ENCODE measurements at regions not wholly inside any gene's neighbourhood (a gene's known extent, or its start where the extent isn't known, plus 50 kb on each side); places are given as distances from the start of the nearest gene placed in this dataset.
"Not testable (repeated sequence)": the region's sequence is repeated elsewhere in the genome, so short reads cannot be mapped to it uniquely, and the experiment has no call there.

DNA sequence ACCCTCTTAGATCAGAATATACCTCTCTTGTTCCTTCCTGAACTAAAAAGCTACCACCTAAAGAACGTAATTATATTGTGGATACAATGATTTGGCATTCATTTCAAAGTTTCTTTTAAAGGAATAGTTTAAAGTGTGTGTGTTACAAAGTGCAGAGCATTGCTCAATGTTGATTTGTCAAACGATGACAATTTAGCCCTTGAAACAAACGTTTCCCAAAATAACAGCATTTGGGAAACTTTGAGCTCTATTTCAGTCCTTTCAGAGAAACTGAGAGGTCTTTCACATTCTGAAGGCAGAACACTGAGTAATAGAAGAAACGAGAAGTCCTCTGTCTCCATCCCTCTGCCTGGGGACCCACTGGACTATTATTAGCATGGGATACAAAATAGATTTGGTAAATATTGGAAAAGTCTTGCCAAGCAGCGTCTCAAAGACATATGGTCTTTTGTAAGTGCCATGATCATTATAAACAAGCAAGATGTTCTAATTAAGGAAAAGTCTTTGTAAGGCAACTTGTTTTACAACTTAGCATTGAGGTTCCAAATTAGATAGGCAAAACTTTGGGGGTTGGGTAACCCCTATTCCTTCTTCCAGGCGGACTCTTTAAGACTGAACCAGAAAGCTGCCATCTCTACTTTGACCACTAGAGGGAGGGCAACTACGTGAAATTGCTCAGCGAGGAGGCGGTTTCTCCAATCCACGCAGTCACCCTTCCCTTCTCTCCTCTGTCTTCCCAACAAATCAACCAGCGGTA is 208.8 kb downstream of the RNF144B start:
- peak; percentile 41 to 51 for DNase-seq

DNA sequence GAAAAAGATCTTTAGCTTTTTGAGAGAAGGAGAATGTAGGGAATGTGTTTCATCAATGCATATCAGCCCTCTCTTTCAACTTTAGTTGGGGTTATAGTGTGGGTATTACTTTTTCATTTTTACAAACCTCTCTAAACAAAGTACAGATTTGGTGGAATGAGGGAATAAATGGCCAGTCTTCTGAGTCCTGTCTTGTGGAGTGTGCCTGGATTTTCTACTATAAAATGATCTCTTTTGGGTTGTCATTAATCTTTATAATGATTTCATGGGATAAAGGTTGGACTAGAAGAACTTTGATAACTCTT is 209.3 kb downstream of the RNF144B start:
- no peak for DNase-seq

GRCh38 chr6:18598551-18599264 is 211.6 kb downstream of the RNF144B start:
- no peak for DNase-seq

DNA sequence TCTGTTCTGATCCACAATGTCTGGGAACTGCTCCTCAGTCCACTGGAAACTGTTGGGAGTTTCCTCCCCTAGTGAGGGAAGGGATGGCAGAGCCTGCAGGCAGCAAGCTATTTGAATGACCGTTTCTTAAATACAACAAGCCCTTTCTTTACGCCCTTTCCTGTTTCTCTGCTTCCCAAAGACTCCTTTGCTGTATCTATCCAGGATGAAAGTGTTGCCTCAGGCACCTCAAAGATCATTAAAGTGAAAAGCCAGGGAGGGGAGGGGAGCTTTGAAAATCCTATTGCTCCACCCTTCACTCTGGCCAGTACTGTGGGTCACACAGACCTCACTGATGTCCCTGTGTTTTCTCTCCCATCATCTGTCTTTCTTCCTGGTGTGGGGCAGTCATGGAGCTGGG is 213.1 kb downstream of the RNF144B start:
- DNase-seq: no peak

DNA sequence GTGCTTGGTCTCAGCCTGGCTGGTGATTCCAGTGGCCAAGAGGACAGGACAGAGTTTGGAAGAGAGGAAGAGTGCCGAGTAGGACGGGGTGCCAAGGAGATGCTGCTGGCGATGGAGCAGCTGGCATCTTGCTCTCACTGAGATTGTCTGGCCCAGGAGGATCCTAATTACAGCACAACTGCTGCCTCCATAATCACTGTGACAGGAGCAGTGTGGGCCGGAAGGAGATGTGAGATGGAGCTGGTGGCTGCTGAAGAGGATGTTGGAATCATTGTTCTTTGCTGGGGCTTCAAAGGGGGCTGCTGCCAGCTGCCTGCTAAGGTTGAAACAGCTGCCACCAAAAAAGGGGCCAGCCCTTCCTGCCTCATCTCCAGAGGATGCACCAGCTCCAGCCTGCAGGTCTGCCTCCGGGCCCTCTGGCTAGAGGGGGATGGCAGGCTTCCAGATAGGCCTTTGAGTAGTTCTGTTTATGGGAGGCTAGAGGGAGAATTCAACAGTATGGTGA is 214.4 kb downstream of the RNF144B start:
- DNase-seq: no peak

- DNase-seq: no peak
These were observed 215.8 kb downstream of the RNF144B start for GRCh38 chr6:18602931-18603330.

GRCh38 chr6:18603361-18603760 is 216.2 kb downstream of the RNF144B start:
- no peak for DNase-seq

- no peak for DNase-seq
These were observed 218.7 kb downstream of the RNF144B start for GRCh38 chr6:18605841-18606240.

GRCh38 chr6:18609715-18610114 is 222.6 kb downstream of the RNF144B start:
- DNase-seq: no peak

DNA sequence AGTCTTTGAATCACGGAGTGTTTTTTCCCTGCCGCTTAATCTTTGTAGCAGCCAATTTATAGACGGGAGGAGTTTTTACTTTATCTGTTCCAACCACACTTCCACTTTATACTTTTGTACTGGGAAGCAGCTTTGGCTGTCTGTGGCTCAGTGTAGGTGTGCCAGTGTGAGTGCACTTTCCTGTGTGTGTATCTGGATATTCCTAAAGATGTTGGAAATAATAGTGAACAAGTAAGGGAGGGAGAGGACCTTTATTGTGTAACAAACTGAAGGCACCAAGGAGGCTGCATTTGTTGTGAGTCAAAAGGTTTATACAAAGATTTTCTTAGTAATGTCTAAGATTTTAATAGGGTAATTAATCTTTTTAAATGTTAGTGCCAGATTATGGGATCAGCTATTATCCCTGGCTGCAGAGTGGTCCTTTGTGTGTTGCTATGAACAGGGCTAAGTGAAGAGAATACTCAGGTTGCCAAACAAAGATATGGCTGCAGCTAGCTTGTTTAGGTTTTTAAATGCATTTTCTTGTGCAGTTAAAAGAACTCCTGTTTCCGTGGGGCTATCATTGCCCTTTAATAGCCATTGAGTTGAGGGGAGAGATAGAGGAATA is 226.3 kb downstream of the RNF144B start:
- DNase-seq: no peak

DNA sequence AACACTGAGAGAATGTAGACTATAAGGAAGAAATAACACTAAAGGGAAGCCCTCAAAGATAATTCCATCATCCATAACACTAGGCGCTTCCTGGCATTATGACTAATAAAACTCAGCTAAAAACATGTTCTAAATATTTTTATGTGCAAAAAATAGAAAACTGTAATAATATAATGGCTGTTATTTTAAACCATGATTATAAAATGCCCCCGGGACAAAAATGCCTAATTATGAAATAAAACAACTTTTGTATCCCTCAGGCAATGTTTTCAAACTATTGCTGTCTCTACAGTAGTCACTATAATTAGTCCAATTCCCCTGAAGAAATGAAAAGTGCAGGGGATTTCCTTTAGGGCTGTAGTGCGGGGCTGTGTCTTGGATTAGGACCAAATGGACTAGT is 242.4 kb downstream of the RNF144B start:
- DNase-seq: no peak

DNA sequence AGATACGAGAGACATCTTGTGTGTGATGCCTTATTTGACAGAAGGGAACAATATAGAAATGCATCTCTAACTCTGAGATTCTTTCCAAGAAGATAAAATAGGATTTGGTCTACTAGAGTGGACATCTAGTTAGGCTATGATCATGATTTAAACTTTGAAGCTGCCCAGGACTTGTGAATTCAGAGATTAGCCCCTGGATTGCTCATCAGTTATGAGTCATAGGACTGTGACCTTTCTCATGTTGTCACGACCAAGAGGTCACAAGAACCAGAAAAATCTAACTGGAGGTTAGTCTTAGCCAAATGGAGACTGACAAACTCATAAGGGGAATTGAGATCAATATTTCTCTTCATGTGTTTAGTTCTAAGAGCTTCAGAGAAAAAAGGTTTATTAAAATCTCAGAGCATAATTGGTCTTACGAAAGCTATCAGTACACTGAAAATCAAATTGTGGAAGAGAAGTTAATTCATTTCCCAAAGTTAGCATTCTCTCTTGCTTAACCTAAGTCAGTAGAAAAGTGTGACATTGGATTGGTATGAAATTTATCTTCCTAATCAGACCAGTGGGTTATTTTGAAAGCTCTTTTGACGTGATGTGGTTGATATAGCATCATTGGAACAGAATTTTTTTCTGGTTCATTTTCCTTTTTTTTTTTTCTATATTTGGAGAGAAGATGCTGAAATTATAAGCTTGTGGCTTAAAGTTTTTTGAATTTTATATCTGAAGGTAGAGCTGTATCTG is 245.7 kb downstream of the RNF144B start:
- DNase-seq: no peak

DNA sequence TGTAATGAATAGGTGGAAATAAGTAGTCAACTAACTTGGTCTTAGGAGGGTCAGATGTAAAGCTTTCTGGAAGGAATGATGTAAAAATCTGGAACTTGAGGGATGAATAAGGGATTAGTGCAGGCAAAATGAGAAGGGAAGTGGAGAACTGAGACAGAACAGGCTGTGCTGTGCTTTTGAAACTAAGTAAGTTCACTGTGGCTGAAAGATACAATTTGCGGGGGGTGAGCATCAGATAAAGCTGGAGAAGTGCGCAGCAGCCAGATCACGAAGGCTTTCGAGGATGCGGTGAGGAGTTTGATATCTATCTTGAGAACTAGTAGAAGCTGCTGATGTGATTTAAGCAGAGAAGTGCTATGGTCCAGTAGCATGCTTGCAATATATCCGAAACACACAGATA is 247.8 kb downstream of the RNF144B start:
- no peak for DNase-seq

DNA sequence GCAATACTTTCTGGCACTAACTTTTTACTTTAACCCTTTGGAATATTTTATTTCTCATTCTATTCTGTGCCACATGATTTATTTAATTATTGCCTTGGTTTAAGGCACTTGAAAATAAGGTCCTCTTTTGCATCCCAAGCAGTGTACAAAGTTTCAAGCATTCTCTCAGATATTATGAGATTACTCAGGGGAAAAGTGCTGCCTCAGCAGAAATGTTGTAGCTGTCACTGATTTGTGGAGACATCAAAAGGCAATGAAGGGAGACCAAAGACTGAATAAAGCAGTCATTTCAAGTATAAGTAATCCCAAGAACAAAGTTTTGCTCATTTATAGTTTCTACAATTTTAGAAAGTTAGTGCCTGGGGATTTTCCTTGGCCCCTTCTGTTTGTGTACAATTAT is 253.0 kb downstream of the RNF144B start:
- no peak for DNase-seq

DNA sequence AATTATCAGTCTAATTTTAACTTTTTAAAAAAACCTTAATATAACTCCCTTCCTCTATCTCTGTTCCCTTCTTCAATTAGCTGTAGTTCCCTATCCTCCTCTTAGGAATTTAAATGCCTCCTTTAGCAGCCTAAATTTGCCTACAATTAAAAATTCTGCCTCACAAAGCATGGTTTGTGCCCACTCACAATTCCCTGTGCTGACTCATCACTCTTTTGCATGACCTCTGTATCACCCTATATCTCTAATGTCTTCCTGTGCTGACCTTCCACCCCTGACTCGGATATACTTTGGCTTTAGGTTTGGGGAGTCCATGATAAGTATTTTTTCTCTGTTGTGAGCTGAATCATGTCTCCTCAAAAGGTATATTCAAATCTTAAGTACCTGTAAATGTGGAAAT is 253.6 kb downstream of the RNF144B start:
- DNase-seq: no peak

GRCh38 chr6:18654821-18655220 is 267.7 kb downstream of the RNF144B start:
- DNase-seq: no peak

DNA sequence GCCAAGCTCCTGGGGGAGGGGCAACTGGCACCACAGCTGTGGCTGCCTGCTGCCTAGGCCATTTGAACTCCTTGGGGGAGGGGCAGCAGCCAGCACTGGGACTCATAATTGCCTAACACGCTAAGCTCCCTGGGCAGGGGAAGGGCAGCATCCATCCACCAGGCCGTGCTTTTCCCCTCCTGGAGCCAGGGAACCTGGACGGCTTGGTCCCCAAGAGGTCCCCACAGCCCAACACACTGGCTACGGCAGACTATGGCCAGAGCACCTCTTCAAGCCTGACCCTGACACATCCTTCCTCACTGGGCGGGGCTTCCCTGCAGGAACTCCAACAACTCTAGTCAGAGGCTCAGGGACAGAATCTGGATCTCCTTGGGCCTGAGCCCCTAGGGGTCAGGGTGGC is 269.4 kb downstream of the RNF144B start:
- no peak for DNase-seq

GRCh38 chr6:18659994-18660393 is 272.8 kb downstream of the RNF144B start:
- not testable (repeated sequence) for DNase-seq

DNA sequence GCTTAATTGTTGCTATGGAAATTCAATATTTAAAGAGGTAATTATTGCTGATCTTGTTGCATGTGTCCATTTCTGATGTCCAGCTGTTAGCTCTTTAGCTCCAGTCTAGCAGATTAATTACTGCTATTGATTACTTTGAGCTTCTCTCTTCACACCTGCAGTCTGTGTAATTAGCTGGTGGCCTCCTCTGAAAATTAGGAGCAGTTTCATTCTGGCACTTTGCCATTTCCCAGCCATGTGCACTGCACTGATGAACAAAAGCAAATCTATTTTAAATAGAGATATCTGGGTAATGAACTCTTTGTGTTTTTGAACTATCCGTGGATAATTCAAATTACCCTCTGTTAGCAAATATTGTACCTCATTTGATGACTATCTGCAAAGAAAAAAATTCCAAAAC is 275.9 kb downstream of the RNF144B start:
- DNase-seq: no peak

GRCh38 chr6:18664401-18664800 is 277.3 kb downstream of the RNF144B start:
- no peak for DNase-seq

DNA sequence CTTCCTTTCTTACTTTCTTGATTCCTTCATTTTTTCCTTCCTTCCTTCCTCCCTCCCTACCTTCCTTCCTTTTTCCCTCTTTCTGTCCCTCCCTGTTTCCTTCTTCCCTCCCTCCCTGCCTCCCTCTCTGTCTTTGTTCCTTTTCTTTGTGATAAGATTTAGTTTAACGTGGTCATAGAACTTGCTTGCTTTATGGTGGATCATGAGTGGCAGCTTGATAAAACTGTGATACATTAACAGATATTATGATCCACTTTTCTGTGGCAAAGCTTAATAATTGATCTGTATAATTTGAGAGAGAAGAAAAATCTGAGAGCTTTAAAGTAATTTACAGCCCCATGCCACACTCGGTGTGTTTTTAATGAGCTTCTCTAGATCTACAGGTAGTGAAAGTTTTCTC is 280.5 kb downstream of the RNF144B start:
- no peak for DNase-seq

DNA sequence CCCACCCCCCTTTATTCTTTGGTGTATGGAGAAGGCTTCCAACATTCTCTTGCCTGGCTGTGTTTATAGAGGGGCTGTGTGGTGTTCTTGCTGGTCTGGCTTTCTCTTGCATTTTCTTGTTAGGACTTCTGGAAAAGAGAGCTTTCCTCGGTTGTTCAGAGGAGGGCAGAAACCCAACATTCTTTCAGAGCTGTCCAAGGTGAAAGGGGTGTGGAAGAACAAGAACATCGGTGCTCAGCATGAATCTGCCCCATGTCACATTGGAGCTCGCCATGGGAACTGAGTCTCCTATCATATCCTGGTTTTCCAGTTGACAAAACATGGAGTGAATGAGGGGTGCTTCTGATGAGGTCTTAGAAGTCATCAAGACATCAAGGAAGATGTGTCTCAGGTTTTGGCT is 281.8 kb downstream of the RNF144B start:
- no peak for DNase-seq

- no peak for DNase-seq
These were observed 285.7 kb downstream of the RNF144B start for GRCh38 chr6:18672852-18673251.

GRCh38 chr6:18674346-18674745 is 287.2 kb downstream of the RNF144B start:
- no peak for DNase-seq
